ENCODE measurements at regions not wholly inside any gene's neighbourhood (a gene's known extent, or its start where the extent isn't known, plus 50 kb on each side); places are given as distances from the start of the nearest gene placed in this dataset.

DNA sequence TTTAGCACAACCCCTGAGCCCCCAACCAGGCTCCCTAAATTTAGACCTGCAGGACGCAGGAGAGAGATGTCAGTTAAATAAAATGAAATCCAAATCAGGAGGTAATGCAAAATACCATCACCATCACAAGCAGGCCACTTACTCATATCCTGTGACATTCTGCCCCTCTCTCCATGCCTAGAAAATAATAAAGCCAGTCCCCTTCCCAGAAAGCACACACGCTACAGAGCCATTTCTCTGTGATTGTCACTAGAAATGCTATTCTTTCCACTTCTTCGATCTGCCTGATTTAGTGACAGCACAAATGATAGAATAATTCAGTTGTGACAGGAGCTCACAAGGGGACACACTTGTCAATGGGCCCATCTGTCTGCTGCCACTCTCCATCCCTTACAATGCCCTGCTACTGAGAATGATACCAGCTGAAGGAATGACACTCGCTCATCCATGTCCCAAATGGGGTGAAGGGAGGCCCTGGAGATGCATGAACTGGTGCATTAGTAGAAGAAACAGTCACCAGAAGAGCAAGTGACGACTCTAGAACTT is 272.1 kb downstream of the SP3 start:
- DNase-seq, result no peak
- WGBS, 2 donors (ENCODE audit: low coverage in 1 of 2), result 82 to 83% methylated on average over 3 to 5 of the region's 5 CpGs
- Histone ChIP-seq H3K9me3 (no peaks in the 10 kb centered on the region), H3K27ac (no peak overlapping the region), H3K4me3 (no peak overlapping the region), H3K27me3 (no peaks in the 10 kb centered on the region), H3K4me1 (no peaks in the 10 kb centered on the region), H3K36me3 (no peaks in the 10 kb centered on the region)
- TF ChIP-seq CTCF (IDR thresholded peaks at IDR 0.05), result no peak
- TF ChIP-seq POLR2AphosphoS5 (IDR thresholded peaks at IDR 0.05), result no peak
- no peak for TF ChIP-seq EP300 (IDR thresholded peaks at IDR 0.05; ENCODE audit: low read depth)
- no peak for TF ChIP-seq POLR2A (IDR thresholded peaks at IDR 0.05)
- in situ Hi-C loops (cut with MboI; ENCODE audit: low pct_ligation_motif_present in 1 of 4, low pct_unique_long_range_greater_than_20kb in 1 of 4, low sequenced_read_pairs in 3 of 4), result no loop called here
- intact Hi-C loops (cut with DNase I; ENCODE audit: low total_unique reads), result no loop called here

- WGBS, 2 donors (ENCODE audit: low coverage in 1 of 2), result 89 to 100% methylated on average over 3 to 5 of the region's 5 CpGs
- no peaks in the 10 kb centered on the region for H3K27me3 ChIP-seq
- no peak for DNase-seq
- in situ Hi-C loops (cut with MboI; ENCODE audit: low pct_ligation_motif_present in 1 of 4, low pct_unique_long_range_greater_than_20kb in 1 of 4, low sequenced_read_pairs in 3 of 4) (no loop called here), intact Hi-C loops (cut with DNase I; ENCODE audit: low total_unique reads) (no loop called here)
- TF ChIP-seq CTCF (IDR thresholded peaks at IDR 0.05) (no peak), POLR2AphosphoS5 (IDR thresholded peaks at IDR 0.05) (no peak), POLR2A (IDR thresholded peaks at IDR 0.05) (no peak), EP300 (IDR thresholded peaks at IDR 0.05; ENCODE audit: low read depth) (no peak)
- H3K4me1 ChIP-seq, result no peaks in the 10 kb centered on the region
- H3K27ac ChIP-seq, result no peak overlapping the region
- H3K9me3 ChIP-seq, result no peaks in the 10 kb centered on the region
- H3K36me3 ChIP-seq, result no peaks in the 10 kb centered on the region
- no peak overlapping the region for H3K4me3 ChIP-seq
These were observed 268.9 kb downstream of the SP3 start for GRCh38 chr2:173696274-173696673.

- intact Hi-C loops (cut with DNase I; ENCODE audit: low total_unique reads) (no loop called here), in situ Hi-C loops (cut with MboI; ENCODE audit: low pct_ligation_motif_present in 1 of 4, low pct_unique_long_range_greater_than_20kb in 1 of 4, low sequenced_read_pairs in 3 of 4) (no loop called here)
- Histone ChIP-seq H3K4me1 (no peaks in the 10 kb centered on the region), H3K36me3 (no peaks in the 10 kb centered on the region), H3K9me3 (no peaks in the 10 kb centered on the region), H3K27ac (no peak overlapping the region), H3K27me3 (no peaks in the 10 kb centered on the region), H3K4me3 (no peak overlapping the region)
- DNase-seq, result no peak
- 83 to 85% methylated on average over 1 of the region's 1 CpG for WGBS, 2 donors (ENCODE audit: low coverage in 1 of 2)
- TF ChIP-seq POLR2A (IDR thresholded peaks at IDR 0.05), result no peak
- TF ChIP-seq POLR2AphosphoS5 (IDR thresholded peaks at IDR 0.05), result no peak
- TF ChIP-seq CTCF (IDR thresholded peaks at IDR 0.05), result no peak
- TF ChIP-seq EP300 (IDR thresholded peaks at IDR 0.05; ENCODE audit: low read depth), result no peak
These were observed 267.2 kb downstream of the SP3 start for GRCh38 chr2:173697929-173698328.

DNA sequence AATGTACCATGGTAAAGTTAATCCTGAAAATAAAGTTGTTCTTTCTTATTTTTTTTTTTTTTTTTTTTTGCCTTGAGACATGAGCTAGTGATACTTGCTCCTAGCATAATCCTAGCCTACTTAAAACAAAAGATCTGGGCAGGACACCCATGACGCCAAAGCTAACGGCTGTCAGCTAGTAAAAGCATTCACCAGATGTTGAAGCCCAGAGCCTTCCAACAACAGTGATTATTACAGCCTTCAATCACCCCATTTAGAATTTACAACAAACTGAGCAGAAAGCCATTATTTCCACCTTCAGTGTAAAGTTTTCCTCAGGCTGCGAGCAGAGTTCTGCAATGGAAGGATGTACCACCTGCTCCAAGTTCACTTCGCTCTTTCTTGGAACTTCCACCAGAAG is 259.5 kb downstream of the SP3 start:
- no peaks in the 10 kb centered on the region for H3K36me3 ChIP-seq
- TF ChIP-seq POLR2AphosphoS5 (IDR thresholded peaks at IDR 0.05), result no peak
- no peak for TF ChIP-seq CTCF (IDR thresholded peaks at IDR 0.05)
- TF ChIP-seq POLR2A (IDR thresholded peaks at IDR 0.05), result no peak
- TF ChIP-seq EP300 (IDR thresholded peaks at IDR 0.05; ENCODE audit: low read depth), result no peak
- peaks cover 0 to 3% (median 0%) of the 10 kb centered on the region in 4 donors for H3K4me1 ChIP-seq
- no peak overlapping the region for H3K4me3 ChIP-seq
- intact Hi-C loops (cut with DNase I; ENCODE audit: low total_unique reads) (no loop called here), in situ Hi-C loops (cut with MboI; ENCODE audit: low pct_ligation_motif_present in 1 of 4, low pct_unique_long_range_greater_than_20kb in 1 of 4, low sequenced_read_pairs in 3 of 4) (no loop called here)
- DNase-seq, result no peak
- no peak overlapping the region for H3K27ac ChIP-seq
- H3K9me3 ChIP-seq, result no peaks in the 10 kb centered on the region
- H3K27me3 ChIP-seq, result no peaks in the 10 kb centered on the region
- WGBS, 2 donors (ENCODE audit: low coverage in 1 of 2), result 76 to 77% methylated on average over 4 of the region's 4 CpGs

Data from transverse colon (tissue), 4 donors.